ENCODE measurements at regions not wholly inside any gene's neighbourhood (a gene's known extent, or its start where the extent isn't known, plus 50 kb on each side); places are given as distances from the start of the nearest gene placed in this dataset.
A peak's percentile ranks its signal among the peaks of the same experiment; 100 is the strongest.

GRCh38 chr4:110270492-110271197 is 72.2 kb upstream of the ELOVL6 start:
- CTCF ChIA-PET = interaction anchor here (1.1 kb wide), 1 partner anchor 239 kb away, joined by 3 read pairs; no protein-coding TSS in a partner anchor
- POLR2A ChIA-PET = no interaction called here
- H3K36me3 ChIP-seq (ENCODE audit: control insufficient read depth in 2 of 2, insufficient read depth in 1 of 2, low read length in 2 of 2) = no peaks in the 10 kb centered on the region
- TF ChIP-seq ZSCAN5A (tag by site-specific recombination; IDR thresholded peaks at IDR 0.05) (no peak), PRDM10 (tag by site-specific recombination; IDR thresholded peaks at IDR 0.05) (peak; percentile 42; the same call in 1 of the 2 replicates)
- no peaks in the 10 kb centered on the region for H3K4me1 ChIP-seq (ENCODE audit: control insufficient read depth, insufficient read depth, low read length)
- no peak overlapping the region for H3K27ac ChIP-seq (ENCODE audit: extremely low read depth, low read depth, low read length)
- no peak overlapping the region for H3K4me3 ChIP-seq (ENCODE audit: low read depth, low read length)
- H3K9me3 ChIP-seq (ENCODE audit: control insufficient read depth, insufficient read depth, low read depth, low read length) = no peaks in the 10 kb centered on the region

GRCh38 chr4:110268790-110269189 is 70.4 kb upstream of the ELOVL6 start:
- ChIA-PET POLR2A (no interaction called here), CTCF (no interaction called here)
- no peaks in the 10 kb centered on the region for H3K4me1 ChIP-seq (ENCODE audit: control insufficient read depth, insufficient read depth, low read length)
- H3K4me3 ChIP-seq (ENCODE audit: low read depth, low read length) = no peak overlapping the region
- TF ChIP-seq ZBTB7A (tag by site-specific recombination; IDR thresholded peaks at IDR 0.05; ENCODE audit: low read depth) (no peak), ZSCAN18 (tag by site-specific recombination; IDR thresholded peaks at IDR 0.05) (no peak), ZBTB21 (tag by site-specific recombination; IDR thresholded peaks at IDR 0.05) (no peak), ZNF112 (tag by site-specific recombination; IDR thresholded peaks at IDR 0.05) (no peak), ZNF175 (tag by site-specific recombination; IDR thresholded peaks at IDR 0.05) (no peak), IKZF3 (tag by site-specific recombination; IDR thresholded peaks at IDR 0.05) (no peak), ZNF623 (tag by site-specific recombination; IDR thresholded peaks at IDR 0.05) (no peak), ZNF37A (tag by site-specific recombination; IDR thresholded peaks at IDR 0.05) (no peak), PRDM4 (tag by site-specific recombination; IDR thresholded peaks at IDR 0.05) (no peak), ZNF248 (tag by site-specific recombination; IDR thresholded peaks at IDR 0.05) (no peak), ATF2 (tag by site-specific recombination; IDR thresholded peaks at IDR 0.05; ENCODE audit: low read depth) (no peak), ZNF449 (tag by site-specific recombination; IDR thresholded peaks at IDR 0.05) (no peak), SP2 (tag by site-specific recombination; IDR thresholded peaks at IDR 0.05) (no peak), ZNF768 (tag by site-specific recombination; IDR thresholded peaks at IDR 0.05) (no peak)
- no peaks in the 10 kb centered on the region for H3K36me3 ChIP-seq (ENCODE audit: control insufficient read depth in 2 of 2, insufficient read depth in 1 of 2, low read length in 2 of 2)
- no peaks in the 10 kb centered on the region for H3K9me3 ChIP-seq (ENCODE audit: control insufficient read depth, insufficient read depth, low read depth, low read length)
- no peak overlapping the region for H3K27ac ChIP-seq (ENCODE audit: extremely low read depth, low read depth, low read length)
